Stimulated activated CD4-positive, alpha-beta T cell treated with anti-CD3 and anti-CD28 coated beads, TNF-alpha, amount 100 ng/mL, for 1 hour (primary cell): ENCODE measurements at regions not wholly inside any gene's neighbourhood (a gene's known extent, or its start where the extent isn't known, plus 50 kb on each side); places are given as distances from the start of the nearest gene placed in this dataset.
"Not testable (repeated sequence)": the region's sequence is repeated elsewhere in the genome, so short reads cannot be mapped to it uniquely, and the experiment has no call there.

Source experiments
- DNase-seq, 3 donors: peaks; one replicate each; pipeline ENCODE4 v3.0.0-alpha.2; 2020; ENCODE audit warnings: low read depth in 3 of 3, low spot score in 1 of 3

GRCh38 chr3:193902607-193903511, 233.1 kb upstream of the HES1 start:
- DNase-seq: no peak

DNA sequence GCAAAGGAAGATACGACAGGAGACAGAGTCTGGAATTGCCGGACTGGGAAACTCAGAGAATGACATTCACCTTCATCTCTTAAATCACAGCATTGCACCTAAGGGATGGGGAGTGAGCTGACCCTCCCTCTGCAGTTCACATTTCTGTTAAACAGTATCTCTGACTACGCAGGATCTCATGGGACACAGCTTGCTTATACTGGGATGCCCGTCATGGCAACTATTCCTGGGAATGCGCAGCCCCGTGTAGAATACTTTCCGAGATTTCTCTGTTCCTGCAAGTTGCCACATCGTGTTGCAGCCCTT, 232.5 kb upstream of the HES1 start:
- DNase-seq: no peak

GRCh38 chr3:193903966-193904365, 232.0 kb upstream of the HES1 start:
- no peak for DNase-seq

DNA sequence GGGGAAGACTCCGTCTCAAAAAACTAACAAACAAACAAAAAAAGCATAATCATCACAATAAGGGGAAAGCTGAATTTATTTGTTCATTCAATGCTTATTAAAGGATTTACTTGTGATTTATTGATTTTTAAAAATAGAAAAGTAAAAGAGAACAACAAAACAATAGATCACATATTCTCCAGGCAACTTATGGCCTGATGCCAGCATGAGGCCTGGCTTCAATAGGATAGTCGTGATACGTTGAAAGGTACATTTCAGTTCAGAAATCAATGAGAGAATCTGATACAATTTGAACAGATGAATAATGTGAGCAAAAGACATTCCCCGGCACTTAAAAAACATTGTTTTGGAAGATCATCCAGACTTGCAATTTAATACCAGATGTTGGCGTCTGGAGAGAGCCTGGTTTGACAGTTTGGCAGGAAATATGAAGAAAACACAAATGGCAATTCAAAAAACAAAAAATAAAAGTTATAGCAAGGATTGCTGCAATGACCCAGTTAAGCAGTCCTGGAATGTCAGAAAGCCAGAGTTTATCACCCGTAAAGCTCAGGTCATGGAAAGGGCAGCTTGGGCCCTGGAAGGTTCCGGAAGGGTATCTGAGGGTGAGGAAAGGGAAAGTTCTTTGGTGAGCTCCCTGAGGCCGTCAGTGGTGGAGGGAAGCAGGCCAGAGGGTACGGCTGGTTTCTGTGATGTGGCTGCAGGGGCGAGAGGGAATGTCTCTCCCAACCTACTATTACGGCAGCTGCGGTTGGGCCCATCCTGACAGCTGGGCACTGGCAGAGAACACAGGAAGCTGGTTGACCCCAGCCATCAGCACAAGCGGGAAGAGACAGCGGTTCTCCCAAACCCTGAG, 230.2 kb upstream of the HES1 start:
- DNase-seq: no peak

DNA sequence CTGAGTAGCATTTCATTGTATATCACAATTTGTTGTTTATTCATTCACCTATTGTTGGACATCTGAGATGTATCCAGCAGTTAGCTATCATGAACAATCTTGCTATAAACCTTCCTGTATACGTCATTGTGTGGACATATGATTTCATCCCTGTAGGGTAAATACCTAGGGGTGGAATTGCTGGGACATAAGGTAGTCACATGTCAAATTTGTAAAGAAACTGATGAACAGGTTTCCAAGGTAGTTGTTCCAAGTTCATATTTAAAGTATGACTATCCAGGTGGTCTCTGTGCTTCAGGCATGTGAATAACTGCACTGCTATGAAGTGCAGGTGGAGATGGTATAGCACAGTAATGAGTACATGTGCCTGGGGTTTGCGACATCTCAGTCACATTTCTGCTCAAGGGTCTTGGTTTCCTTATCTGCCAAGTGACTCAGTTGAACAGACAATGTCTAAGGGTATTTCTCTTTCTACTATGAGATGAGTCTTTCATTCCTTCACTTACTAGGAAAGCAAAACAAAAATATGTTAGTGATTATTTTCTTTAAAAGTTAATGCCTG, 229.0 kb upstream of the HES1 start:
- no peak for DNase-seq

DNA sequence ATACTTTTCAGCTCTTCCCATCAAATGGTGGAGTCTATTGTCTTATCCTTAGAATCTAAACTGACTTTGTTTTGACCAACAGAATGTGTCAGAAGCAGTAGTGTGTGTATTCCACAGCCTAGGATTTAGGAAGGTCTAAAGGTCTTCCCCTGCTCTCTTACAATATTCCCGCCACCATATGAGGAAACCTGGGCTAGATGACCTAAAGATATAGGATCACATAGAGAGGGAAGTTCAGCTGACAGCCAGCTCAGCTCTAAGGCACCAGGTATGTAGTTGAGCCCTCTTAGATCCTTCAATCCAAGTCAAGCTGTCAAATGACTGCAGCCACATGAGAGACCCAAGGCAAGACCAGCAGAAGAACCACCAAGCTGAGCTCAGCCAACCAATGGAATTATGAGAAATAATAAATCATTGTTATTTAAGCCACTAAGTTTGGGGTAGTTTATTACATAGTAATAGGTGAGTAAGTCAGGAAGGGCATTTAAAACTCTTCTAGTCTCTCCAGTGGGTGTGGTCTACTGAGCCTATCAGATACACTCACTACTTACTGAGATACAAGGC, 227.7 kb upstream of the HES1 start:
- no peak for DNase-seq

DNA sequence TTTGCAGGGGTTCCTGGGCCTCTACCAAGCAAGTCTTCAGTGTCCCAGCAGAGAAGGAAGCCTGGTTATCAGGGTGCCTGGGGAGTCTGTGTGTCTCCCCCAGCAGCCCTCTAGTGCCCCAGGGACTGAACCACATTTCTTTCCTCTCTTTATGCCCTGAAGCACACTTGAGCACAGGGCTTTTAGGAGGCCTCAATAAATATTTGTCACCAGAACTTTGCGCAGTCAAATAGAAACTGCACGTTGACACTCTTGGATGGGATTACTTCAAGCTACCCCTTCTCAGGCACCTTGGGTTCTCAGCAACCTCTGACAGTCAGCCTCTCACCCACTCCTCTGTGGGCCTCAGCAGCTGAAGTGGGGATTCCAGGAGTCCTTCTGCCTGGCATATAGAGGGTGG, 226.6 kb upstream of the HES1 start:
- no peak for DNase-seq

GRCh38 chr3:193910310-193910709, 225.6 kb upstream of the HES1 start:
- DNase-seq: no peak

GRCh38 chr3:193910886-193911738, 224.8 kb upstream of the HES1 start:
- no peak for DNase-seq

DNA sequence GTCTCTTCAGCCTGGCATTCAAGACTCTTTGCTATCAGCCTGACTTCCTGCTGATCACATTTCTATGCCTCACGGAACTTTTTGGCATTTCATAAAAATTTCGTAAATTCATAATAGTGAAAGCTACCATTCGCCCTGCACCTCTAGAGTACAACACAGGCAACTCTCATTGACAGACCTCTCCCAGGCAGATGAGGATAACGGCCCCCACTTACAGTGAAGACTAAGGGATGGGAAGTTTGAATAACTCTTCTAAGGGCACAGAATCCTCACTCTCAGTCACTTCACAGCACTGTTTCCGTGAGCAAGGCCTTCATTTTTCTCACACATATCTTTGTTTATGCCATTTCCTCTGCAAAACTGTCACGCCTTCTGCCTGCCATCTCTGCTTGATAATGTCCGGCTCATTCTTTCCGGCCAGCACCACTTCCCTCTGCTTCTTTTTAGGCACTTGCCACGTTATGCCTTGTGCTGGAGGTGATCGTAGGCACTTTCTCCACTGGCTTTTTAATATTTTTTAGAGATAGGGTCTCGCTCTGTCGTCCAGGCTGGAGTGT, 224.1 kb upstream of the HES1 start:
- no peak for DNase-seq

DNA sequence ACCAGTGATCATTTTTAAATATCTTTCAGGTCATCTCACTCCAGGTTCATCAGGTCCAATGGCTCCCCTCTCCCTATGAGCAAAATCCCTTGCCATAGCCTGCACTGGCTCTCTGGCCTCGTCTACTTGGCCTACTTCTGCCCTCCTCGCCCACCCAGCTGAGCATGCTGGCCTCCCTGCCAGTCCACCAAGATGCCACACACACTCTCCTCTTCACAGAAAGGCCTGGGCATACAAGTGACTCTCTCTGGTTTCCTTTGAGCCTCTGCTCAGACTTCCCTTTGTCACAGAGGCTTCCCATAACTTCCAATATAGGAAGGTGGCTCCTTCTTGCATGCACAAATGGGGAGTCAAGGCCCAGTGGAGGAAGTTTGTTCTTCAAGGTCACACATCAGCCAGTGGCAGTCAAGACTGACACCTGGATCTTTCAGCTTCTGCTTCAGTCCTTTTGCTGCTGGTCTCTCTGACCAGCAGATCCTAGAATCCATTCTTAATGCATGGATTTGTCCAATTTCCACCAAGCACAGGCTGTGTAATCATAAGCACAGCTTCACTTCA, 223.2 kb upstream of the HES1 start:
- no peak for DNase-seq

- no peak for DNase-seq
Observed at GRCh38 chr3:193914602-193915001, 221.3 kb upstream of the HES1 start.

DNA sequence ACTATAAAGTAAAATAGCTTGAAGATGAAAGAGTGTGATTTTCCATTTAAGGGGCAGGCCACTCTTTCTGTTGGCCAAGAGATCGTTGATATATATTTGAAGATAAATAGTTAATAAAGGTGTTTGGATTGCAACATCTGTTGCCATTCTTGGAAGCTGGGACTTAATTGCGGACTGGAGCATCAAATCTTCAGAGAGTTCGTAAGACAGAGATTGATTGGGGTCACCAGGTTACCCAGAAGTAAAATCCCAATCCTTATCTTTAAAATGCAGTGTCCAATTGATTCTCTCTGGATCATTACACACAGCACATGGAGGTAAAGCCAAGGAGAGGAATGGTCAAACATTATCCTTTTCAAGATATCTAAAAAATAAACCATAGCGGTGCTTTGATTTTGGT, 220.8 kb upstream of the HES1 start:
- DNase-seq: no peak

DNA sequence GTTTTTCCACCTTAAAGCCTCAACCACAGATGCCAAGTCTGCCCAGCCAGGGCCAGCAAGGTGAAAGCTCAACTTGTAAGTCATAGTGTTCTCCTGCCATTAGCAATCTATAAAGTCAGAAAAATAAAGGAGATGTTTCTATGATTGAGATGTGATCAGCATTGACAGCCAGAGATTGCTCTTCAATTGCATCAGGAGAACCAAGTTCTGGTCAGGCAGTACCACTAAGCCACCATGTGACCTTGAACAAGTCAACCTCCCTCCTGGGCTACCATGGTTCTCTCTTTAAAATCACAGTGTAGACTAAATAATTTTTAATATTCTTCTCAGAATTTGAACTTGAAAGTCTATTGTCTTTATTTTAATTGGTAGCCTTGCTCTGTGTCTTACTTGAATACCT, 220.3 kb upstream of the HES1 start:
- no peak for DNase-seq

DNA sequence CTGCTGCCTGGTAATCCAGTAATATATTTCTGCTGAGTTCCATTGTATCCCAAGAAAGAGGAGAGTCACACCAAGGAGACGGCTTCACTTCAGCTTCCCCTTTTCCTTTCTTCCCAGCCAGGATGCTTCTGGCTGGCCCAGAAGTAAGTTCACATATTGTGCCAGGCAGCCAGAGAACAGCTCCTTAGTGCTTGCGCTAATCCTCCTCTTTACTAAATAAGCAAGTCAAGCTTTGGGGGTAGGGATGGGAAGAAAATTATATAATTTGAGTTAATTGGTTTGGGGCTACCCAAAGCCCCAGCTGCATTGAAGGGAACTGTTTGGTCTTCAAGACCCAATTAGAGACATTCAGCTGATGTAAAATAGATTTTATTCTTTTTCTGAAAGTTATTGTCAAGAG, 218.8 kb upstream of the HES1 start:
- DNase-seq: no peak

- DNase-seq: no peak
Observed at GRCh38 chr3:193921465-193921864, 214.5 kb upstream of the HES1 start.

- no peak for DNase-seq
Observed at GRCh38 chr3:193922034-193922774, 213.7 kb upstream of the HES1 start.

DNA sequence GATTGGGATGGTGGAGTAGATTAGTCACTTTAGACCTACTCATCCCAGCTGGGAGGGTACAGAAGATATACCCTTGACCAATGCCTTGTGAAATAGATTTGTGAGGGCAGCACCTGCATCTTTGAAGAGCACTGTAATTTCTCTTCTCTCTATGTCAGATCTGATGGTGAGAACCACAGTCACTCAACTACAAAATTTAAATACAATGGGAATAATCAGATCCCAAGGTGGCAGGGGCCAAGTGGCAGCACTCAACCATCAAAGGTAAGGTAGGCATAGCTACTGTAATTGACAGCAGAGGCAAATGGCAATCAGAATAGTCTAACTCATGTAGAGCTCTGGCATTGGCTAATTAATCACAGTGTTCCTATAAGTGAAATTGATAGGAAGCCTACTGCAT, 212.0 kb upstream of the HES1 start:
- not testable (repeated sequence) for DNase-seq

DNA sequence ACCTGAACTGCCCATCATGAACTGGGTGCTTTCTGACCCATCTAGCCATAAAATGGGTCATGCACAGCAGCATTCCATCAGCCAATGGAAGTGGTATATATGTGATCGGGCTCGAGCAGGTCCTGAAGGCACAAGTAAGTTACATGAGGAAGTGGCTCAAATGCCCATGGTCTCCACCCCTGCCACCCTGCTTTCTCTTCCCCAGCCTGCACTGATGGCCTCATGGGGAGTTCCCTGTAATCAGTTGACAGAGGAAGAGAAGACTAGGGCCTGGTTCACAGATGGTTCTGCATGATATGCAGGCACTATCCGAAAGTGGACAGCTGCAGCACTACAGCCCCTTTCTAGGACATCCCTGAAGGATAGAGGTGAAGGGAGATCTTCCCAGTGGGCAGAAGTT, 209.9 kb upstream of the HES1 start:
- not testable (repeated sequence) for DNase-seq
